GM19467 (cell line): ENCODE measurements at regions not wholly inside any gene's neighbourhood (a gene's known extent, or its start where the extent isn't known, plus 50 kb on each side); places are given as distances from the start of the nearest gene placed in this dataset.

ENCODE experiments used
- ATAC-seq: cut with Tn5 transposase; IDR thresholded peaks from one replicate; pipeline ENCODE4 v1.9.1; 2021; ENCODE audit warnings: mild to moderate bottlenecking, moderate library complexity; ENCODE audit not compliant: unreplicated experiment

- ATAC-seq = no peak
Observed at GRCh38 chr13:76715075-76715474, 171.1 kb downstream of the KCTD12 start.

GRCh38 chr13:76713280-76713679 is 172.9 kb downstream of the KCTD12 start:
- ATAC-seq = no peak

- ATAC-seq = no peak
Observed at GRCh38 chr13:76711550-76712182, 174.5 kb downstream of the KCTD12 start.

- ATAC-seq = no peak
Observed at GRCh38 chr13:76709851-76710250, 176.4 kb downstream of the KCTD12 start.

- ATAC-seq = no peak
Observed at GRCh38 chr13:76708138-76708688, 178.0 kb downstream of the KCTD12 start.

- no peak for ATAC-seq
Observed at GRCh38 chr13:76707360-76707759, 178.8 kb downstream of the KCTD12 start.

GRCh38 chr13:76703621-76704288 is 182.4 kb downstream of the KCTD12 start:
- no peak for ATAC-seq

- no peak for ATAC-seq
Observed at GRCh38 chr13:76703216-76703615, 183.0 kb downstream of the KCTD12 start.

GRCh38 chr13:76697288-76697687 is 188.9 kb downstream of the KCTD12 start:
- no peak for ATAC-seq

- ATAC-seq = no peak
Observed at GRCh38 chr13:76696370-76696769, 189.8 kb downstream of the KCTD12 start.

GRCh38 chr13:76693086-76693485 is 193.1 kb downstream of the KCTD12 start:
- ATAC-seq = no peak

GRCh38 chr13:76692346-76692745 is 193.9 kb downstream of the KCTD12 start:
- ATAC-seq = no peak

GRCh38 chr13:76690611-76691010 is 195.6 kb downstream of the KCTD12 start:
- no peak for ATAC-seq

GRCh38 chr13:76687467-76687866 is 198.7 kb downstream of the KCTD12 start:
- ATAC-seq = no peak

- ATAC-seq = no peak
Observed at GRCh38 chr13:76685938-76686337, 200.3 kb downstream of the KCTD12 start.

GRCh38 chr13:76684336-76684735 is 201.9 kb downstream of the KCTD12 start:
- ATAC-seq = no peak

GRCh38 chr13:76683854-76684253 is 202.4 kb downstream of the KCTD12 start:
- no peak for ATAC-seq

GRCh38 chr13:76683168-76683567 is 203.0 kb downstream of the KCTD12 start:
- ATAC-seq = no peak

- ATAC-seq = no peak
Observed at GRCh38 chr13:76680112-76680511, 206.1 kb downstream of the KCTD12 start.

GRCh38 chr13:76677043-76677442 is 209.2 kb downstream of the KCTD12 start:
- no peak for ATAC-seq

GRCh38 chr13:76672420-76672819 is 213.8 kb downstream of the KCTD12 start:
- ATAC-seq = no peak

- ATAC-seq = no peak
Observed at GRCh38 chr13:76668716-76669115, 217.5 kb downstream of the KCTD12 start.
